C4-2B (cell line): ENCODE measurements at regions not wholly inside any gene's neighbourhood (a gene's known extent, or its start where the extent isn't known, plus 50 kb on each side); places are given as distances from the start of the nearest gene placed in this dataset.

Experiments used
- H3K27ac ChIP-seq: fragments of 450-650 bp; 2 replicates; pipeline ENCODE4 v1.5.1; 2017
- ZFX ChIP-seq: fragments of 450-650 bp; IDR thresholded peaks from 2 replicates; pipeline ENCODE4 v1.6.1; 2017
- TF ChIP-seq, protein P1 (sequence below): fragments of 450-650 bp; conservative IDR thresholded peaks from 2 replicates; pipeline ENCODE4 v1.5.1; 2017; ENCODE audit warnings: mild to moderate bottlenecking

DNA sequence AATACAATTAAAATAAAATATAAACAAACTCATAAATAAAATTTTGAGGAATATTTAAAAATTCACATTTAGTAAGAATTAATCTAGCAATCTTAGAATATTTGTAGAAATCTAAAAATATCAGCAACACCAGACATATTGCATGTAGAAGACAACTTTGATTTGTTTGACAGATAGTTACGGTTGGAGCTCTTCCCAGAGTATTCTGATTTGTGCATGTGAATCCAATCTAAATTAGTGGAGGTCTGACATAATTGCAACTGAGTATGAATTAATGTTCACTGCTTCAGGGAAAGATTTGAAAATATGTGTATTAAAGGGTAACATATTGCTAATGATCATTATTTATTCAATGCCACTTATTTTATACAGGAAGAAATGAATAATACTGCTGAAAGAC is 1546.2 kb downstream of the BRINP3 start:
- no peak for TF ChIP-seq ZFX
- TF ChIP-seq, protein P1, sequence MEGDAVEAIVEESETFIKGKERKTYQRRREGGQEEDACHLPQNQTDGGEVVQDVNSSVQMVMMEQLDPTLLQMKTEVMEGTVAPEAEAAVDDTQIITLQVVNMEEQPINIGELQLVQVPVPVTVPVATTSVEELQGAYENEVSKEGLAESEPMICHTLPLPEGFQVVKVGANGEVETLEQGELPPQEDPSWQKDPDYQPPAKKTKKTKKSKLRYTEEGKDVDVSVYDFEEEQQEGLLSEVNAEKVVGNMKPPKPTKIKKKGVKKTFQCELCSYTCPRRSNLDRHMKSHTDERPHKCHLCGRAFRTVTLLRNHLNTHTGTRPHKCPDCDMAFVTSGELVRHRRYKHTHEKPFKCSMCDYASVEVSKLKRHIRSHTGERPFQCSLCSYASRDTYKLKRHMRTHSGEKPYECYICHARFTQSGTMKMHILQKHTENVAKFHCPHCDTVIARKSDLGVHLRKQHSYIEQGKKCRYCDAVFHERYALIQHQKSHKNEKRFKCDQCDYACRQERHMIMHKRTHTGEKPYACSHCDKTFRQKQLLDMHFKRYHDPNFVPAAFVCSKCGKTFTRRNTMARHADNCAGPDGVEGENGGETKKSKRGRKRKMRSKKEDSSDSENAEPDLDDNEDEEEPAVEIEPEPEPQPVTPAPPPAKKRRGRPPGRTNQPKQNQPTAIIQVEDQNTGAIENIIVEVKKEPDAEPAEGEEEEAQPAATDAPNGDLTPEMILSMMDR, result no peak
- H3K27ac ChIP-seq, result no peak overlapping the region

DNA sequence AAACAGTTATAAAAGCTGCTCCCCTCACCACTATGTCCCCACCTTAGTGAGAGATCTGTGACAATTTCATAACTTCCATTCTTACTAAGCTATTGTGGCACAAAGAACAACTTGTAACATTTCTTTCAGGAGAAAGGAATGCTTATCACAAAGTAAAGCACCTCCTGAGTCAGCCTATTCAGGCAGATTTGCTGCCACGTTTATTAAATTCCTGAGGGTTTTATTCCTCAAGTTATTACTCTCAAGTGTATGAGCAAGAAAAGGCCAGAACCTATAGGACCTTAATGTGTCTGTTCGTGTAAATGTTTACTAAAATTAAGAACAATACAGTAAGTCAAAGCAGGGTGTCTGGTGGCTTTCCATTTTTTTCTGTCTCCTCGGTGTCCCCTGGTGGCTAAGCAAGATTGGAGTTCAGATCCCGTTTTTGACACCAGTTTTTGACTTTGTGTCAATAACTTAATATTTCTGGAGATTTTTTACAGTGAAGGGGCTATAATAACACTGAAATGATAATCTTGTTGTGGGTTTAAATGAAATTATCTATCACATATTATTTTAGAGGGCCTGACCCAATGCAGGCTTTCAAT is 1539.6 kb downstream of the BRINP3 start:
- TF ChIP-seq ZFX, result no peak
- TF ChIP-seq, protein P1, result peak; percentile 38
- H3K27ac ChIP-seq, result no peak overlapping the region

DNA sequence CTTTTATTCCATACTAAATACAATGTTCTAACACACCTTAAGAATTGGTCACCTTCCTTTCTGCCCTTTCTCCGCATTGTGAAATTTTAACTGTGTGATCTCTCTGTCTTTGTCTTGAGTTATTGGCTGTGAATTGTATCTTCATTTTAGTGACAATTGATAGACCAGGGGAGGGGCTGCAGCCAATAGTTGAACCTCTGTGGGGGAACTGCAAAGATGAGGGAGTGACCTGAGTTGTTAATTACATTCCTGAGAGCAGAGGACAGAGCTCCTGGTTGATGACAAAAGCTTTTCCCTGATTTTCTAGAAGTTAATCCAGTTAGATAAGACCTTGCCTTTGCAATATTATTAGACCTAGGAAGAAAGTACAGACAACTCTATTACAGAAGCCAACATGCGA is 1535.7 kb downstream of the BRINP3 start:
- TF ChIP-seq ZFX, result no peak
- TF ChIP-seq, protein P1, result no peak
- H3K27ac ChIP-seq, result no peak overlapping the region

DNA sequence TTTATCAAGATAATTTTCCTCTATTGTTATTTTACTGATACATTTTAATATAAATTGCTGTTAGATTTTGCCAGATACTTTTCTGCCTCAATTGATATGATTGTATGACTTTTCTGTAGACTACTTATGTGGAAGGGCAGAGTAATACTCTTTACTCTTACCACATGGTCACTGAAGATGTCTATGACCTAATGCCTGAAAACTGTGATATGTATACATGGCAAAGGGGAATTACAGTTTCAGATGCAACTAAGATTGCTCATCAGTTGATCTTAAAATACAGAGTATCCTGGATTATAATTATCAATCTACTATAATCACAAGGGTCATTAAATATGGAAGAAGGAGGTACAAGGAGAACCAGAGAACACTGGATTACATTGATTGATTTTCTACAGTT is 1528.0 kb downstream of the BRINP3 start:
- no peak overlapping the region for H3K27ac ChIP-seq
- no peak for TF ChIP-seq ZFX
- TF ChIP-seq, protein P1, result no peak

DNA sequence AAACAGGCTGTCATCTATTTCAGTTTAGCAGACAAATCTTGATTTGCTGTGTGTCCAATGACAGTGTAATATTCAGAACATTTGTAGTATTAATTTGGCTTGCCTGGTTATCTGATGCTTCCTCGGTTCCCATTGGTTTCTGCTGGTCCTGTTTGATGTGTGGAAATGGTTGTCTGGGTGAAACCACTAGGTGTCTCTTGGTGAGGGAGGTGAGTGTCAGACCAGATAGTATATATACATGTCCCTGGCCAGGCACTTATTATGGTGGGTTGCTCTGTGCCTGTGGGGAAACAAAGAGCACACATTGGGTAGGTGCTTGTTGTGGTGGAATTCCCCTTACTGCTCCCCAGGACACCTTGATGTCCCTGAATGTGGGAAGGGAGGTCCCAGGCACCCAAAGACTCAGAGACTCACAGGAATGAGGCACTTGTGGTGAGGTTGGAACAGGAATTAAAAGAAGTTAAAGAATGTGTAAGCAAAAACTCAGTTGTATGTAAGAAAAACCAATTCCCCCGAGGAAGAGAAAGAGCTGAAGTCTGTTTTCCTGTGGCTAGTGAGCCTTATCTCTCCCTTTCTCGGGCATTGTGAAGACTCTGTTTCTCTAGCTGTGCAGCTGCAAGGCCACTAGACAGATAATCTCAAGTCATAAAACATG is 1519.1 kb downstream of the BRINP3 start:
- no peak overlapping the region for H3K27ac ChIP-seq
- TF ChIP-seq ZFX, result no peak
- TF ChIP-seq, protein P1, result no peak; the same call in 1 of the 2 replicates

DNA sequence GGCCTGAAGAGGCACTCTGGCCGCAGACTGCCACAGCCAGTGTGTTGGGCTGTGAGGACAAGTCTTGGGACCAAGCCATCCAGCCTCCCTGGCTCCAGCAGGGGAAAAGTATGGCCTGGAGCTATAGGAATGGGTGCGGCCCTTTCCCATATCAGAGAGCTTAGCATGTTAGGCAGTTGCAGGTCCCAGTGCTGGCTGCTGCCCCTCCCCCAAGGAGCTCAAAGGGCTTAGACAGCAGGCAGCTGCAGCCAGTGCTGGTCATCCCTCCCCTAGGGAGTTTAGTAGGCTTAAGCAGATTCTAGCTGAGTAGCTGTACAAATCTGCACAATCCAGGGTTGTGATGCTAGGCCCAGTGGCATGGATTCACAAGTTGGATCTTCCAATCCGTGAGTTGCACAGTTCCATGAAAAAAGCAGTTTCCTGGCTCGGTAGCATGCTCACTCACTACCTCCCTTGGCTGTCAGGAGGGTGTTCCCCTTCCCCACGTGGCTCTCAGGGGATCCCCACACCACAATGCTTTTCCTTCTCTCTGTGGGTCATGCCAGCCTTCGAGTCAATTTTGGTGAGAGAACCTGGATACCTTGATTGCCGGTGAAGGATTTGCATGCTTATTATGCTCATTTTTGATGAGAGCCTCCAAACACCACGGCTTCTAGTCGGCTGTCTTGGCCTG is 1490.8 kb downstream of the BRINP3 start:
- TF ChIP-seq, protein P1, result no peak
- no peak for TF ChIP-seq ZFX
- no peak overlapping the region for H3K27ac ChIP-seq

DNA sequence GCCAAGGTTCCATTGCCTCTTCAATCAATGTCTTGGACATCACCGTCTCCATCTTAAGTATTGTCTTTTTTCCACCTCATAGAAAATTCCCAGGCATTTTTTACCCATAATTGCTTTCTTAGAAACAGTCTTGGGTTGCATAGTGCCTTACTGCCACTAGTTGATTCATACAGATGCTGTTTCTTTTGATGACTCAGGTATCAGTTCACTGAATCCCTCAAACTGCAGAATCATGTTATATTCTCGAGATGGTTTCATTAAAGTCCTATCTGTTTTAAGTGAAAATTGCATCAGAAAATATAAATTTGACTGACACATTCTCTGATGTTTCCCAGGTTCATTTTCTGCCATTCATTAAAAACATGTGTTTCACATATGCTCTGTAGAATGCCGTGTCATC is 1489.1 kb downstream of the BRINP3 start:
- no peak overlapping the region for H3K27ac ChIP-seq
- TF ChIP-seq ZFX, result no peak
- TF ChIP-seq, protein P1, result no peak
